AG09319 (cell line): ENCODE measurements at regions not wholly inside any gene's neighbourhood (a gene's known extent, or its start where the extent isn't known, plus 50 kb on each side); places are given as distances from the start of the nearest gene placed in this dataset.

Experiments
- DNase-seq: peaks from one replicate; pipeline ENCODE4 v3.0.0-alpha.2; 2010; ENCODE audit warnings: low read depth; ENCODE audit errors: extremely low read depth
- TF ChIP-seq, protein P1 (sequence below): IDR thresholded peaks from 2 replicates; pipeline ENCODE4 v1.5.1; 2011; ENCODE audit warnings: low read depth, mild to moderate bottlenecking, inconsistent platforms, low read length, moderate library complexity

DNA sequence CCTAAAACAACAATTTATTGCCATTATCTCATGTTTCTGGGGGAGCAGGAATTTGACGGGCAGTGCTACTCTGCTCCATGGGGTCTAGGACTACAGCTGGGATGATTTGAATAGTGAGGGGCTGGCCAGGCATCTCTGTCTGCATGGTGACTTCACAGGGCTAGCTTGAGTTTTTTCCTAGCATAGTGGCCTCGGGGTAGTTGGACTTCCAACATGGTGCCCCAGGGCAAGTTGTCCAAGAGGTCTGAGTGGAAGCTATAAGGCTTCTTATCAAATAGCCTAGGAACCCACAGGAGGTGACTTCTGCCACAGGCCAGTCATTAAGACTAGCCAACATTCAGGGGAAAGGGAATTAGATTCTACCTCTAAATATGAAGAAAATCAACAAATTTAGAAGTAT is 92.0 kb upstream of the WLS start:
- DNase-seq, result no peak
- TF ChIP-seq, protein P1, sequence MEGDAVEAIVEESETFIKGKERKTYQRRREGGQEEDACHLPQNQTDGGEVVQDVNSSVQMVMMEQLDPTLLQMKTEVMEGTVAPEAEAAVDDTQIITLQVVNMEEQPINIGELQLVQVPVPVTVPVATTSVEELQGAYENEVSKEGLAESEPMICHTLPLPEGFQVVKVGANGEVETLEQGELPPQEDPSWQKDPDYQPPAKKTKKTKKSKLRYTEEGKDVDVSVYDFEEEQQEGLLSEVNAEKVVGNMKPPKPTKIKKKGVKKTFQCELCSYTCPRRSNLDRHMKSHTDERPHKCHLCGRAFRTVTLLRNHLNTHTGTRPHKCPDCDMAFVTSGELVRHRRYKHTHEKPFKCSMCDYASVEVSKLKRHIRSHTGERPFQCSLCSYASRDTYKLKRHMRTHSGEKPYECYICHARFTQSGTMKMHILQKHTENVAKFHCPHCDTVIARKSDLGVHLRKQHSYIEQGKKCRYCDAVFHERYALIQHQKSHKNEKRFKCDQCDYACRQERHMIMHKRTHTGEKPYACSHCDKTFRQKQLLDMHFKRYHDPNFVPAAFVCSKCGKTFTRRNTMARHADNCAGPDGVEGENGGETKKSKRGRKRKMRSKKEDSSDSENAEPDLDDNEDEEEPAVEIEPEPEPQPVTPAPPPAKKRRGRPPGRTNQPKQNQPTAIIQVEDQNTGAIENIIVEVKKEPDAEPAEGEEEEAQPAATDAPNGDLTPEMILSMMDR, result no peak

DNA sequence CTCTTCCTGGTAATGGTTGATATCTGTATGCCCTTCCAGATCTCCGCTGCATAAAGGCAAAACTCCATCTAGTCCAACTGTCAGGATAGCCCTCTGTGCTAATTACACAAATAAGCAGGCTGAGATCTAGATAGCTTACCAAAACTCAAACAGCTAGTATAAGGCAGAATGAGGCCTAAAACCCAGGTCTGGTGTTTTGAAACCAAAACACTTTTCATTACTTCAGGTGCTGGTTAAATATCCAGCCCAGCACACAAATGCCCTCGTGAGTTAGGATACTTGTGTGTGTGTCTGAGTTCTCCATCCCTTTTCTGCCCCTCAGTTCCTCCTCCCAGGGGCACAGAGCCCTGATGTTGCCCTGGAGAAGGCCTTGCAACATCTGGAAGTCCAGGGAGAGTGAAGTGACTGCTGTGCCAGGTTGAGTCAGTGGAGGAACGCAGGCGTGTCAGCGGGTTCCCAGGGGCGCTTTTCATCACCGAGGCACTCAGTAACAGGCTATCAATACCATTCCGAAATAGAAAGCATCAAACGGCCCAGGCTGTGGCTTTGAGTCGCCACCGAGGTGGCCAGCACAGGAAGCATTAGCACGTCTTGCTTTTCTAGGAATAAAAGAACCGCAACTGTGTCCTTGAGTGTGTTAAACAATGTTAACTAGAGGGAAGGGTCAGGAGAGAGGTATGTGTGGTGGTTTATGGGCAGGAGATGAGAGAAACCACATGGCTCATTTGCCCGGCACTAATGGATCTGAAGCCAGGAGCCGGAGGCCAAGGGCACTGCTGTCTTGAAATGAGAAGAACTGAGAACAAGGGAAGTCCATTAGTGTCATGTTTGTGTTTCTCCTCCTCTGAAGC is 90.7 kb upstream of the WLS start:
- peak; percentile 44 for DNase-seq
- TF ChIP-seq, protein P1, result no peak

DNA sequence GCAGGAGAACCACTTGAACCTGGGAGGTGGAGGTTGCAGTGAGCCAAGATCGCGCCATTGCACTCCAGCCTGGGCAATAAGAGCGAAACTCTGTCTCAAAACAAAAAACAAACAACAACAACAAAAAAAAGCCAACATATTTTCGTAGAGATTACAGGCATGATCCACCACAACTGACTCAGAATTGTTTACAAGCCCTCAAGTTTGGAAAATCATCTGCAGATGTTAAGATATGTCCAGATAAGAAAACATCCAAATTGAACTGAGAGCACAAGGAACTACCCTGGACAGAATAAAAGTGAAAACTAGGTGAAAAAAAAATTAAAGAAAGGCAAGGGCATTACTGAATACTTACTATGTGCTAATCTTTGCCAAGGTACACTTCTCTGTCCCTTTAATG is 89.8 kb upstream of the WLS start:
- DNase-seq, result no peak
- TF ChIP-seq, protein P1, result no peak

DNA sequence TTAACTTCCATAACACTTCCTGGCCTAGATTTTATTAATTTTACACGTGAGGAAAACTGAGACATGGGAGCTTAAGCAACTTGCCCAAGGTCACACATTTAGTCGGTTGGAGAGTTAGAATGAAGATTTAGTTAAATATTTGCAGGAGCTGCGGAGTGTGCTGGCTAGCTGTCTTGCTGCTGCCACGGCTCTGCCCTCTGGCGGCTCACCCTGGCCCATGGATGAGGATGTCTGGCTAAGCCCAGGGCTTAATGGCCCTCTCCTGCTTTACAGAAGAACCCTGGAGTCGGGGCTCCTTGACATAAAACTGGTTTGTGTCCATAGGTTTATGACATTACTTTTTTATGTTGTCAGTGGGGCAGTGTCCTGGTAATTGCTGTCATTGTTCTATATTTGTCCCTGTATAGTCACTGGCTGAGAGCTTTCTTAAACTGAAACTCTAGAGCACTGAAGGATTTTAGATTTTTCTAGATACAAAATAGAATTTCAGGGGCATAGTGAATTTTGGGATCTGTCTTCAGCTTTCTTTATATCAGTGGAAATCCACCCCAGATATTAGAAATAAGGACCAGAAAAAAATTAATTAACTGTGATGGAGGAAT is 88.9 kb upstream of the WLS start:
- DNase-seq, result peak; percentile 42
- TF ChIP-seq, protein P1, result peak; percentile 93

DNA sequence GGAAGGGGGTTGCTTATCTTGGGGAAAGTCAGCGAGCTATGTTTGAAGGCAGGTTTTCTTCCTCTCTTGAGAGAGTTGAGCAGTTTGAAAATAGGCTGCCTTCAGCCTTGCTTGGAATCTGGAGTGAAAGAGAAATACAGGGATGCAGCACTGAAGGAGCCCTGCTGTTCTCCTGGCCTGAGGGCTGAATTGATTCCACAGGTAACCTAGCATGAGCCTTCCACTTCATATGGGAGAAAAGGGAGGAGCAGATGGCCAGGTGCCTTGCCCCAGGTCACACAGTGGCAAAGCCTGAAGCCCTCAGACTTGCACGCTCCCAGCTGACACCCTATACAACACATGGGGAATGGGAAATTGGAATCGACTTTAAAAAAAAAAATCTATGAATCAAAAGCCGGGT is 88.0 kb upstream of the WLS start:
- DNase-seq, result no peak
- TF ChIP-seq, protein P1, result no peak

DNA sequence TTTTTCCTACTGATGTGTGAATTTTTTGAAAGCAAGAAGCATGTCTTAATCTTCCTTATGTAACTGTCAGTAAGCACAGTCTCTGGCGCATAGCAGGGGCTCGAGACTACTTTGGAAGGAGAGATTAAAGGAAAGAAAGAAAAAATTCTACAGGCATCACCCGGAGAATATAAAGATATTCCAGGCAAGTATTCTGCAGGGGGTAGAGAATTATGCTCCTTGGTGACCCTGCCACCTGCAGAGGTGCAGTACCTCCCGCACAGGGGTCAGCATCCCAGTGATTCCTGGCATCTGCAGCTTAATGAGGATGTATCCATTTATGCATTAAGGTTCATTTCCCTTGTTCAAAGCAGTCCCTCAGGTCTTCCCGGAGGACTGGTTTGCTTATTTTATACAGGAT is 87.6 kb upstream of the WLS start:
- TF ChIP-seq, protein P1, result no peak
- no peak for DNase-seq

DNA sequence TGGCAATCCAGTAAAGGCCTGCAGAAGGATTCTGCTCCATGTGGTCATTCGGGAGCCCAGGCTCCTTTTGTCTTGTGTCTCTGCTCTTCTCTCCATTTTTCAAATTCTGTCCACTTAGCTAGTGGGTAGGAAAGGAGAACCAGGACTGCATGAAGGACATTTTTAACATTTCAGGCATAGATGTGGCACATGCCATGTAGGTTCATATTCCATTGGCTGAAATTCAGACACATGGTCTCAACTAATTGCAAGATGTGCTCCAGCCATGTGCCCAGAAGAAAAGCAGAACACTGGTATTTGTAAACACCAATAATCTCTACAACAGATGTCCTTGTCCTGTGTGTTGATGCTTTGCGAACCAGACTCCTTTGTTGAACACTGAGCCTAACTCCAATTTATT is 85.2 kb upstream of the WLS start:
- no peak for DNase-seq
- TF ChIP-seq, protein P1, result no peak
